ENCODE measurements at regions not wholly inside any gene's neighbourhood (a gene's known extent, or its start where the extent isn't known, plus 50 kb on each side); places are given as distances from the start of the nearest gene placed in this dataset.

- H3K36me3 ChIP-seq (ENCODE audit: control insufficient read depth in 2 of 2, insufficient read depth in 2 of 2, low read length in 1 of 2): no peaks in the 10 kb centered on the region
- WGBS: 92% methylated on average over 4 of the region's 4 CpGs
These were observed 139.8 kb downstream of the RPL22L1 start for GRCh38 chr3:170730071-170730812.

GRCh38 chr3:170728181-170728580 is 141.8 kb downstream of the RPL22L1 start:
- WGBS: 97% methylated on average over 3 of the region's 3 CpGs
- no peak for DNase-seq (ENCODE audit: low read depth in 6 of 9, low spot score in 9 of 9)
- H3K4me1 ChIP-seq (ENCODE audit: control insufficient read depth in 2 of 2, insufficient read depth in 2 of 2, low read length in 2 of 2): no peaks in the 10 kb centered on the region
- H3K27ac ChIP-seq (ENCODE audit: low read depth in 1 of 2, low read length in 1 of 2): no peak overlapping the region
- H3K27me3 ChIP-seq (ENCODE audit: control insufficient read depth in 2 of 2, insufficient read depth in 1 of 2, low read length in 1 of 2): no peaks in the 10 kb centered on the region
- H3K4me3 ChIP-seq (ENCODE audit: low read length in 2 of 2): no peak overlapping the region
- H3K36me3 ChIP-seq (ENCODE audit: control insufficient read depth in 2 of 2, insufficient read depth in 2 of 2, low read length in 1 of 2): no peaks in the 10 kb centered on the region
- no peaks in the 10 kb centered on the region for H3K9me3 ChIP-seq (ENCODE audit: control insufficient read depth in 2 of 2, insufficient read depth in 1 of 2, low read length in 1 of 2)

More at GRCh38 chr3:170730071-170730812, 139.8 kb downstream of the RPL22L1 start:
- Histone ChIP-seq H3K27ac (ENCODE audit: low read depth in 1 of 2, low read length in 1 of 2) (no peak overlapping the region), H3K4me3 (ENCODE audit: low read length in 2 of 2) (no peak overlapping the region), H3K9me3 (ENCODE audit: control insufficient read depth in 2 of 2, insufficient read depth in 1 of 2, low read length in 1 of 2) (no peaks in the 10 kb centered on the region), H3K4me1 (ENCODE audit: control insufficient read depth in 2 of 2, insufficient read depth in 2 of 2, low read length in 2 of 2) (no peaks in the 10 kb centered on the region), H3K27me3 (ENCODE audit: control insufficient read depth in 2 of 2, insufficient read depth in 1 of 2, low read length in 1 of 2) (no peaks in the 10 kb centered on the region)
- DNase-seq (ENCODE audit: low read depth in 6 of 9, low spot score in 9 of 9): no peak

GRCh38 chr3:170727754-170728153 is 141.9 kb upstream of the SLC7A14 start:
- Histone ChIP-seq H3K27me3 (ENCODE audit: control insufficient read depth in 2 of 2, insufficient read depth in 1 of 2, low read length in 1 of 2) (no peaks in the 10 kb centered on the region), H3K9me3 (ENCODE audit: control insufficient read depth in 2 of 2, insufficient read depth in 1 of 2, low read length in 1 of 2) (no peaks in the 10 kb centered on the region), H3K4me3 (ENCODE audit: low read length in 2 of 2) (no peak overlapping the region), H3K36me3 (ENCODE audit: control insufficient read depth in 2 of 2, insufficient read depth in 2 of 2, low read length in 1 of 2) (no peaks in the 10 kb centered on the region), H3K4me1 (ENCODE audit: control insufficient read depth in 2 of 2, insufficient read depth in 2 of 2, low read length in 2 of 2) (no peaks in the 10 kb centered on the region), H3K27ac (ENCODE audit: low read depth in 1 of 2, low read length in 1 of 2) (no peak overlapping the region)
- no peak for DNase-seq (ENCODE audit: low read depth in 6 of 9, low spot score in 9 of 9)
- WGBS: 95% methylated on average over 3 of the region's 3 CpGs

- WGBS: 71% methylated on average over 2 of the region's 2 CpGs
- Histone ChIP-seq H3K36me3 (ENCODE audit: control insufficient read depth in 2 of 2, insufficient read depth in 2 of 2, low read length in 1 of 2) (no peaks in the 10 kb centered on the region), H3K4me1 (ENCODE audit: control insufficient read depth in 2 of 2, insufficient read depth in 2 of 2, low read length in 2 of 2) (no peaks in the 10 kb centered on the region), H3K27me3 (ENCODE audit: control insufficient read depth in 2 of 2, insufficient read depth in 1 of 2, low read length in 1 of 2) (no peaks in the 10 kb centered on the region), H3K4me3 (ENCODE audit: low read length in 2 of 2) (no peak overlapping the region), H3K9me3 (ENCODE audit: control insufficient read depth in 2 of 2, insufficient read depth in 1 of 2, low read length in 1 of 2) (no peaks in the 10 kb centered on the region), H3K27ac (ENCODE audit: low read depth in 1 of 2, low read length in 1 of 2) (no peak overlapping the region)
- DNase-seq (ENCODE audit: low read depth in 6 of 9, low spot score in 9 of 9): no peak
These were observed 141.2 kb upstream of the SLC7A14 start for GRCh38 chr3:170726976-170727661.

- Histone ChIP-seq H3K27ac (ENCODE audit: low read depth in 1 of 2, low read length in 1 of 2) (no peak overlapping the region), H3K4me1 (ENCODE audit: control insufficient read depth in 2 of 2, insufficient read depth in 2 of 2, low read length in 2 of 2) (no peaks in the 10 kb centered on the region)
- WGBS: 89% methylated on average over 2 of the region's 2 CpGs
These were observed 139.4 kb upstream of the SLC7A14 start for GRCh38 chr3:170725285-170725731.

GRCh38 chr3:170724599-170725280 is 138.9 kb upstream of the SLC7A14 start:
- Histone ChIP-seq H3K27ac (ENCODE audit: low read depth in 1 of 2, low read length in 1 of 2) (no peak overlapping the region), H3K36me3 (ENCODE audit: control insufficient read depth in 2 of 2, insufficient read depth in 2 of 2, low read length in 1 of 2) (no peaks in the 10 kb centered on the region), H3K4me1 (ENCODE audit: control insufficient read depth in 2 of 2, insufficient read depth in 2 of 2, low read length in 2 of 2) (no peaks in the 10 kb centered on the region), H3K27me3 (ENCODE audit: control insufficient read depth in 2 of 2, insufficient read depth in 1 of 2, low read length in 1 of 2) (no peaks in the 10 kb centered on the region), H3K4me3 (ENCODE audit: low read length in 2 of 2) (no peak overlapping the region), H3K9me3 (ENCODE audit: control insufficient read depth in 2 of 2, insufficient read depth in 1 of 2, low read length in 1 of 2) (no peaks in the 10 kb centered on the region)
- DNase-seq (ENCODE audit: low read depth in 6 of 9, low spot score in 9 of 9): no peak
- WGBS: 95% methylated on average over 1 of the region's 1 CpG

More at GRCh38 chr3:170725285-170725731, 139.4 kb upstream of the SLC7A14 start:
- no peak overlapping the region for H3K4me3 ChIP-seq (ENCODE audit: low read length in 2 of 2)
- no peaks in the 10 kb centered on the region for H3K27me3 ChIP-seq (ENCODE audit: control insufficient read depth in 2 of 2, insufficient read depth in 1 of 2, low read length in 1 of 2)
- no peak for DNase-seq (ENCODE audit: low read depth in 6 of 9, low spot score in 9 of 9)
- H3K9me3 ChIP-seq (ENCODE audit: control insufficient read depth in 2 of 2, insufficient read depth in 1 of 2, low read length in 1 of 2): no peaks in the 10 kb centered on the region
- H3K36me3 ChIP-seq (ENCODE audit: control insufficient read depth in 2 of 2, insufficient read depth in 2 of 2, low read length in 1 of 2): no peaks in the 10 kb centered on the region

- 93% methylated on average over 1 of the region's 1 CpG for WGBS
- Histone ChIP-seq H3K27me3 (ENCODE audit: control insufficient read depth in 2 of 2, insufficient read depth in 1 of 2, low read length in 1 of 2) (no peaks in the 10 kb centered on the region), H3K27ac (ENCODE audit: low read depth in 1 of 2, low read length in 1 of 2) (no peak overlapping the region), H3K36me3 (ENCODE audit: control insufficient read depth in 2 of 2, insufficient read depth in 2 of 2, low read length in 1 of 2) (no peaks in the 10 kb centered on the region), H3K9me3 (ENCODE audit: control insufficient read depth in 2 of 2, insufficient read depth in 1 of 2, low read length in 1 of 2) (no peaks in the 10 kb centered on the region), H3K4me1 (ENCODE audit: control insufficient read depth in 2 of 2, insufficient read depth in 2 of 2, low read length in 2 of 2) (no peaks in the 10 kb centered on the region), H3K4me3 (ENCODE audit: low read length in 2 of 2) (no peak overlapping the region)
- DNase-seq (ENCODE audit: low read depth in 6 of 9, low spot score in 9 of 9): no peak
These were observed 137.4 kb upstream of the SLC7A14 start for GRCh38 chr3:170723241-170723640.

GRCh38 chr3:170721563-170721962 is 135.7 kb upstream of the SLC7A14 start:
- Histone ChIP-seq H3K27ac (ENCODE audit: low read depth in 1 of 2, low read length in 1 of 2) (no peak overlapping the region), H3K27me3 (ENCODE audit: control insufficient read depth in 2 of 2, insufficient read depth in 1 of 2, low read length in 1 of 2) (no peaks in the 10 kb centered on the region), H3K36me3 (ENCODE audit: control insufficient read depth in 2 of 2, insufficient read depth in 2 of 2, low read length in 1 of 2) (no peaks in the 10 kb centered on the region), H3K9me3 (ENCODE audit: control insufficient read depth in 2 of 2, insufficient read depth in 1 of 2, low read length in 1 of 2) (no peaks in the 10 kb centered on the region), H3K4me1 (ENCODE audit: control insufficient read depth in 2 of 2, insufficient read depth in 2 of 2, low read length in 2 of 2) (no peaks in the 10 kb centered on the region), H3K4me3 (ENCODE audit: low read length in 2 of 2) (no peak overlapping the region)
- DNase-seq (ENCODE audit: low read depth in 6 of 9, low spot score in 9 of 9): no peak

GRCh38 chr3:170719300-170719699 is 133.4 kb upstream of the SLC7A14 start:
- H3K36me3 ChIP-seq (ENCODE audit: control insufficient read depth in 2 of 2, insufficient read depth in 2 of 2, low read length in 1 of 2): no peaks in the 10 kb centered on the region
- H3K27me3 ChIP-seq (ENCODE audit: control insufficient read depth in 2 of 2, insufficient read depth in 1 of 2, low read length in 1 of 2): no peaks in the 10 kb centered on the region
- DNase-seq (ENCODE audit: low read depth in 6 of 9, low spot score in 9 of 9): no peak
- no peaks in the 10 kb centered on the region for H3K9me3 ChIP-seq (ENCODE audit: control insufficient read depth in 2 of 2, insufficient read depth in 1 of 2, low read length in 1 of 2)
- no peak overlapping the region for H3K4me3 ChIP-seq (ENCODE audit: low read length in 2 of 2)
- no peaks in the 10 kb centered on the region for H3K4me1 ChIP-seq (ENCODE audit: control insufficient read depth in 2 of 2, insufficient read depth in 2 of 2, low read length in 2 of 2)
- 94% methylated on average over 1 of the region's 1 CpG for WGBS
- no peak overlapping the region for H3K27ac ChIP-seq (ENCODE audit: low read depth in 1 of 2, low read length in 1 of 2)

All from thymus (tissue), 11 donors.